GM21529 (cell line): ENCODE measurements at regions not wholly inside any gene's neighbourhood (a gene's known extent, or its start where the extent isn't known, plus 50 kb on each side); places are given as distances from the start of the nearest gene placed in this dataset.
"Not testable (repeated sequence)": the region's sequence is repeated elsewhere in the genome, so short reads cannot be mapped to it uniquely, and the experiment has no call there.

Experiments used
- ATAC-seq: cut with Tn5 transposase; IDR thresholded peaks from one replicate; pipeline ENCODE4 v1.9.1; 2021; ENCODE audit not compliant: unreplicated experiment

GRCh38 chr6:167748458-167749379, 78.0 kb upstream of the AFDN start:
- ATAC-seq = no peak

- ATAC-seq = no peak
Measured at GRCh38 chr6:167750956-167751358, 75.8 kb upstream of the AFDN start.

- ATAC-seq = no peak
Measured at GRCh38 chr6:167751579-167752115, 75.1 kb upstream of the AFDN start.

GRCh38 chr6:167753281-167753680, 73.4 kb upstream of the AFDN start:
- ATAC-seq = not testable (repeated sequence)

GRCh38 chr6:167754691-167755090, 72.0 kb upstream of the AFDN start:
- ATAC-seq = no peak

- no peak for ATAC-seq
Measured at GRCh38 chr6:167755461-167755860, 71.2 kb upstream of the AFDN start.

- no peak for ATAC-seq
Measured at GRCh38 chr6:167756597-167756996, 70.1 kb upstream of the AFDN start.

GRCh38 chr6:167757249-167757648, 69.5 kb upstream of the AFDN start:
- ATAC-seq = no peak

- ATAC-seq = no peak
Measured at GRCh38 chr6:167757821-167758220, 68.9 kb upstream of the AFDN start.

- ATAC-seq = no peak
Measured at GRCh38 chr6:167758309-167759023, 68.2 kb upstream of the AFDN start.

- no peak for ATAC-seq
Measured at GRCh38 chr6:167759206-167759605, 67.5 kb upstream of the AFDN start.

GRCh38 chr6:167759912-167760311, 66.8 kb upstream of the AFDN start:
- ATAC-seq = no peak

GRCh38 chr6:167760979-167761793, 65.5 kb upstream of the AFDN start:
- no peak for ATAC-seq

GRCh38 chr6:167761794-167762258, 64.9 kb upstream of the AFDN start:
- no peak for ATAC-seq

GRCh38 chr6:167762259-167762962, 64.3 kb upstream of the AFDN start:
- ATAC-seq = no peak

- no peak for ATAC-seq
Measured at GRCh38 chr6:167763056-167763944, 63.4 kb upstream of the AFDN start.

- no peak for ATAC-seq
Measured at GRCh38 chr6:167764215-167764614, 62.5 kb upstream of the AFDN start.

GRCh38 chr6:167764713-167765479, 61.8 kb upstream of the AFDN start:
- no peak for ATAC-seq
